GM12878 (cell line): ENCODE measurements at regions not wholly inside any gene's neighbourhood (a gene's known extent, or its start where the extent isn't known, plus 50 kb on each side); places are given as distances from the start of the nearest gene placed in this dataset.

Experiments used
- ATAC-seq: fragments of 200-7000 bp; cut with Tn5 transposase; 3 replicates; pipeline ENCODE4 v1.9.1; 2020; ENCODE audit warnings: mild to moderate bottlenecking, moderate library complexity
- BruUV-seq: library from RNA; stranded (reverse); fragments of 400-500 nt; replicated peaks from 2 replicates; lab custom pipeline; 2021; lab: Mats Ljungman, UMichigan
- CTCF ChIA-PET: fragments of 300-600 bp; sonication (Branson Sonifier 250); formaldehyde crosslinking; extraction: SDS; loops from one replicate; lab custom pipeline; 2021; ENCODE audit warnings: inconsistent platforms; lab: Yijun Ruan, JAX
- POLR2A ChIA-PET: fragments of 350-600 bp; formaldehyde crosslinking; extraction: SDS; loops from one replicate; lab custom pipeline; 2021; ENCODE audit warnings: inconsistent platforms; lab: Charles Lee
- RAD21 ChIA-PET: fragments of 300-600 bp; sonication (Branson Sonifier 250); formaldehyde crosslinking; loops from one replicate; lab custom pipeline; 2023; ENCODE audit warnings: antibody characterized with exemption; ENCODE audit not compliant: unreplicated experiment; lab: Charles Lee
- SMC1A ChIA-PET: fragments of 300-600 bp; sonication (Branson Sonifier 250); formaldehyde crosslinking; loops from one replicate; lab custom pipeline; 2023; ENCODE audit not compliant: unreplicated experiment, uncharacterized antibody; lab: Charles Lee
- DNase-seq: peaks from one replicate; pipeline ENCODE4 v3.0.0-alpha.2; 2011; ENCODE audit warnings: low read depth, low spot score
- FAIRE-seq: peaks from 3 replicates; lab custom pipeline; 2011; peaks lifted over from hg19 to GRCh38; lab: Jason Lieb, UNC
- H2AFZ ChIP-seq: 2 replicates; pipeline ENCODE4 v1.6.0; 2011; ENCODE audit warnings: low read depth, low read length, control low read depth; ENCODE audit not compliant: control insufficient read depth
- H3K27ac ChIP-seq: 2 replicates; pipeline ENCODE4 v1.5.1; 2011; ENCODE audit warnings: control low read depth; ENCODE audit not compliant: control insufficient read depth, insufficient read depth
- H3K27me3 ChIP-seq, 2 experiments: replicated peaks in 1 of 2; 2 replicates each; pipeline versions ENCODE4 v1.6.0 to v1.6.1; 2011; ENCODE audit warnings: low read length in 1 of 2; ENCODE audit not compliant: control insufficient read depth in 2 of 2, insufficient read depth in 2 of 2
- H3K36me3 ChIP-seq, 2 experiments: 2 replicates each; pipeline ENCODE4 v1.5.1; 2011; ENCODE audit warnings: low read length in 1 of 2; ENCODE audit not compliant: control insufficient read depth in 2 of 2, insufficient read depth in 2 of 2
- H3K4me1 ChIP-seq: 2 replicates; pipeline ENCODE4 v1.6.1; 2011; ENCODE audit warnings: mild to moderate bottlenecking, low read length, moderate library complexity, mixed read lengths; ENCODE audit not compliant: control insufficient read depth, insufficient read depth
- H3K4me2 ChIP-seq: 2 replicates; pipeline ENCODE4 v1.6.0; 2011; ENCODE audit warnings: control low read depth; ENCODE audit not compliant: control insufficient read depth, insufficient read depth
- H3K4me3 ChIP-seq: fragments of 200-600 bp; sonication (generic); 2 replicates; pipeline ENCODE4 v1.5.1; 2016
- H3K79me2 ChIP-seq: 2 replicates; pipeline ENCODE4 v1.6.0; 2011; ENCODE audit warnings: low read length; ENCODE audit not compliant: control insufficient read depth, insufficient read depth
- H3K9ac ChIP-seq: 2 replicates; pipeline ENCODE4 v1.8.0; 2011; ENCODE audit warnings: low read length, control low read depth, mixed read lengths; ENCODE audit not compliant: control insufficient read depth, insufficient read depth
- H3K9me3 ChIP-seq: replicated peaks from 3 replicates; pipeline ENCODE4 v1.5.1; 2011; ENCODE audit warnings: mild to moderate bottlenecking, low read length; ENCODE audit not compliant: control insufficient read depth, insufficient read depth
- H4K20me1 ChIP-seq: 2 replicates; pipeline ENCODE4 v1.6.0; 2011; ENCODE audit not compliant: control insufficient read depth, insufficient read depth
- BCL3 ChIP-seq: IDR thresholded peaks from 2 replicates; pipeline ENCODE4 v1.6.1; 2011; ENCODE audit warnings: borderline replicate concordance, low read depth, mild to moderate bottlenecking, moderate library complexity, low read length; ENCODE audit not compliant: insufficient read depth, poor library complexity, severe bottlenecking
- CHD1 ChIP-seq: IDR thresholded peaks from 2 replicates; pipeline ENCODE4 v1.6.1; 2012; ENCODE audit warnings: low read depth, low read length, improper control_type of control experiment
- CREM ChIP-seq: IDR thresholded peaks from 2 replicates; pipeline ENCODE4 v1.6.1; 2014; ENCODE audit warnings: antibody characterized with exemption, low read depth
- DPF2 ChIP-seq: fragments of 450-650 bp; IDR thresholded peaks from 2 replicates; pipeline ENCODE4 v1.6.1; 2017; ENCODE audit warnings: mild to moderate bottlenecking
- HDAC2 ChIP-seq: fragments of 200-600 bp; sonication (generic); IDR thresholded peaks from 2 replicates; pipeline ENCODE4 v1.6.1; 2017
- MEF2B ChIP-seq: fragments of 450-650 bp; IDR thresholded peaks from 2 replicates; pipeline ENCODE4 v1.6.1; 2018; ENCODE audit warnings: mild to moderate bottlenecking, moderate library complexity; ENCODE audit not compliant: partially characterized antibody, poor library complexity, severe bottlenecking
- SMAD5 ChIP-seq: IDR thresholded peaks from 2 replicates; pipeline ENCODE4 v1.6.1; 2016; ENCODE audit warnings: antibody characterized with exemption, low read depth
- SMARCA5 ChIP-seq: fragments of 450-650 bp; IDR thresholded peaks from 2 replicates; pipeline ENCODE4 v1.6.1; 2017; ENCODE audit warnings: mild to moderate bottlenecking
- TBL1XR1 ChIP-seq: IDR thresholded peaks from 2 replicates; pipeline ENCODE4 v1.6.1; 2012; ENCODE audit warnings: low read depth, low read length, improper control_type of control experiment
- WGBS: methylation state at CpG from one replicate; pipeline ENCODE4 v1.1.6; 2016; ENCODE audit warnings: low lambda C conversion rate; ENCODE audit not compliant: insufficient replicate concordance, insufficient coverage; ENCODE audit errors: missing lambda C conversion rate; 5-methylcytosine and 5-hydroxymethylcytosine counted together
- in situ Hi-C: fragments of 300-500 bp; cut with MboI; formaldehyde crosslinking; loops from 9 replicates; pipeline ENCODE4 v1.14.3; 2018; ENCODE audit warnings: mixed read lengths
- intact Hi-C: fragments of 100-400 bp; cut with micrococcal nuclease; formaldehyde crosslinking; loops from one replicate; pipeline ENCODE4 v1.14.2; 2022; ENCODE audit not compliant: unreplicated experiment

- WGBS: 0% methylated on average over 3 of the region's 3 CpGs
- in situ Hi-C loops: no loop called here
- POLR2A ChIA-PET: interaction anchor here (0.7 kb wide), 2 partner anchors 165 to 274 kb away, joined by 3 read pairs; no protein-coding TSS in a partner anchor
These were observed 116.8 kb upstream of the GORAB start for GRCh38 chr1:170414989-170415709.

More at GRCh38 chr1:170414989-170415709, 116.8 kb upstream of the GORAB start:
- H3K27ac ChIP-seq: no peak overlapping the region
- ChIA-PET SMC1A (interaction anchor here (0.7 to 2.2 kb wide), 6 partner anchors 12 to 194 kb away, joined by 3 to 12 read pairs (median 3); no protein-coding TSS in a partner anchor), CTCF (interaction anchor here (0.8 to 1.8 kb wide), 2 partner anchors 13 to 15 kb away, joined by 3 read pairs; no protein-coding TSS in a partner anchor), RAD21 (interaction anchor here (1.0 kb wide), 1 partner anchor 75 kb away, joined by 3 read pairs; no protein-coding TSS in a partner anchor)
- H3K27me3 ChIP-seq: no peaks in the 10 kb centered on the region
- H2AFZ ChIP-seq: no peak overlapping the region
- H3K79me2 ChIP-seq: no peaks in the 10 kb centered on the region
- no peaks in the 10 kb centered on the region for H3K36me3 ChIP-seq
- FAIRE-seq: no peak
- no TSS peak for BruUV-seq
- TF ChIP-seq DPF2 (no peak), MEF2B (no peak), BCL3 (no peak), SMARCA5 (no peak), HDAC2 (no peak), CREM (no peak), TBL1XR1 (no peak), SMAD5 (no peak), CHD1 (no peak)
- no peak overlapping the region for H3K4me3 ChIP-seq
- H3K9ac ChIP-seq: no peak overlapping the region
- no peaks in the 10 kb centered on the region for H4K20me1 ChIP-seq
- no peak for DNase-seq
- intact Hi-C loops: no loop called here
- H3K9me3 ChIP-seq: no peaks in the 10 kb centered on the region
- no peak for ATAC-seq
- no peak overlapping the region for H3K4me2 ChIP-seq
- no peaks in the 10 kb centered on the region for H3K4me1 ChIP-seq
